Fibroblast of lung (primary cell): ENCODE measurements at regions not wholly inside any gene's neighbourhood (a gene's known extent, or its start where the extent isn't known, plus 50 kb on each side); places are given as distances from the start of the nearest gene placed in this dataset.

Experiments
- DNase-seq, 2 donors: peaks; one replicate each; pipeline versions ENCODE4 v3.0.0 to v3.0.0-alpha.2; 2010; ENCODE audit warnings: low read depth in 2 of 2
- H2AFZ ChIP-seq: 2 replicates; pipeline ENCODE4 v1.5.1; 2012; ENCODE audit warnings: low read length, control low read depth, inconsistent platforms
- H3K27ac ChIP-seq: 2 replicates; pipeline ENCODE4 v1.5.1; 2011; ENCODE audit warnings: low read length, control low read depth; ENCODE audit not compliant: insufficient read depth
- H3K27me3 ChIP-seq: 2 replicates; pipeline ENCODE4 v1.5.1; 2011; ENCODE audit warnings: mild to moderate bottlenecking, low read length; ENCODE audit not compliant: control insufficient read depth, insufficient read depth
- H3K36me3 ChIP-seq: 2 replicates; pipeline ENCODE4 v1.5.1; 2011; ENCODE audit warnings: low read length; ENCODE audit not compliant: control insufficient read depth, insufficient read depth
- H3K4me1 ChIP-seq: 2 replicates; pipeline ENCODE4 v1.5.1; 2011; ENCODE audit warnings: low read length; ENCODE audit not compliant: control insufficient read depth, insufficient read depth; ENCODE audit errors: extremely low read depth
- H3K4me2 ChIP-seq: 2 replicates; pipeline ENCODE4 v1.5.1; 2011; ENCODE audit warnings: low read length, control low read depth; ENCODE audit not compliant: insufficient read depth; ENCODE audit errors: extremely low read depth
- H3K4me3 ChIP-seq, 4 experiments: fragments of 200-600 bp in 1 of 4; sonication (generic) in 1 of 4; replicated peaks in 1 of 4; 2 replicates each; pipeline ENCODE4 v1.5.1; 2011 to 2016; ENCODE audit warnings: low read length in 4 of 4, low read depth in 3 of 4, mild to moderate bottlenecking in 3 of 4, control low read depth in 2 of 4, inconsistent platforms in 1 of 4, mixed read lengths in 1 of 4; ENCODE audit not compliant: insufficient read depth in 1 of 4; ENCODE audit errors: control extremely low read depth in 1 of 4
- H3K79me2 ChIP-seq: 2 replicates; pipeline ENCODE4 v1.5.1; 2012; ENCODE audit warnings: mild to moderate bottlenecking, low read length, inconsistent platforms; ENCODE audit not compliant: control insufficient read depth, insufficient read depth
- H3K9ac ChIP-seq: 2 replicates; pipeline ENCODE4 v1.5.1; 2011; ENCODE audit warnings: mild to moderate bottlenecking, low read length, control low read depth; ENCODE audit not compliant: insufficient read depth
- H3K9me3 ChIP-seq: 2 replicates; pipeline ENCODE4 v1.5.1; 2012; ENCODE audit warnings: low read depth, low read length; ENCODE audit not compliant: control insufficient read depth, insufficient read depth
- H4K20me1 ChIP-seq: 2 replicates; pipeline ENCODE4 v1.5.1; 2011; ENCODE audit warnings: low read length; ENCODE audit not compliant: control insufficient read depth, insufficient read depth; ENCODE audit errors: extremely low read depth
- EZH2 ChIP-seq: IDR thresholded peaks from 2 replicates; pipeline ENCODE4 v1.5.1; 2012; ENCODE audit warnings: low read length, control low read depth, mild to moderate bottlenecking; ENCODE audit errors: missing control alignments
- TF ChIP-seq, protein P1 (sequence below), 2 donors: IDR thresholded peaks in 1 of 2; conservative IDR thresholded peaks in 1 of 2; 1 replicate in 1 of 2; 2 replicates in 1 of 2; pipeline ENCODE4 v1.5.1; 2011 to 2012; ENCODE audit warnings: low read length in 2 of 2, control low read depth in 1 of 2, inconsistent platforms in 1 of 2, low read depth in 1 of 2, mild to moderate bottlenecking in 1 of 2

DNA sequence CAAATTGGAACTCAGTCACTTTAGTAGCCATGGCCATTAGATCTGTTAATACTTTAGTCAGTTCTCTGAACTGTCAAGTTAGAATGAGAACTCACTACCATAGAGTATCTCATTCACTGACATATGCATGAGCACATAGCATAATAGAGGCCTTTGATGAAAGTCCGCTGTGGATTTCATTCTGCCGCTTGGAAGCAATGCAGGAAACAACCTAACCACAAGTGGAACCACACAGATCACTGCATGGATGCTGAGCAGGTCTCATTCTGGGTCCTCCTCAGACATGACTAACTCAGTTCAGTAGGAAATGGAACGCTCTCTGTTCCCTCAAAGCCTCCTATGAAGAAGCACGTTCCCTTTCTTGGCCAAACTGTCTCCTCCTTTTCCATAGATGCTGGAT is 1624.8 kb upstream of the TENM3 start:
- no peak overlapping the region for H3K27ac ChIP-seq
- TF ChIP-seq, protein P1, sequence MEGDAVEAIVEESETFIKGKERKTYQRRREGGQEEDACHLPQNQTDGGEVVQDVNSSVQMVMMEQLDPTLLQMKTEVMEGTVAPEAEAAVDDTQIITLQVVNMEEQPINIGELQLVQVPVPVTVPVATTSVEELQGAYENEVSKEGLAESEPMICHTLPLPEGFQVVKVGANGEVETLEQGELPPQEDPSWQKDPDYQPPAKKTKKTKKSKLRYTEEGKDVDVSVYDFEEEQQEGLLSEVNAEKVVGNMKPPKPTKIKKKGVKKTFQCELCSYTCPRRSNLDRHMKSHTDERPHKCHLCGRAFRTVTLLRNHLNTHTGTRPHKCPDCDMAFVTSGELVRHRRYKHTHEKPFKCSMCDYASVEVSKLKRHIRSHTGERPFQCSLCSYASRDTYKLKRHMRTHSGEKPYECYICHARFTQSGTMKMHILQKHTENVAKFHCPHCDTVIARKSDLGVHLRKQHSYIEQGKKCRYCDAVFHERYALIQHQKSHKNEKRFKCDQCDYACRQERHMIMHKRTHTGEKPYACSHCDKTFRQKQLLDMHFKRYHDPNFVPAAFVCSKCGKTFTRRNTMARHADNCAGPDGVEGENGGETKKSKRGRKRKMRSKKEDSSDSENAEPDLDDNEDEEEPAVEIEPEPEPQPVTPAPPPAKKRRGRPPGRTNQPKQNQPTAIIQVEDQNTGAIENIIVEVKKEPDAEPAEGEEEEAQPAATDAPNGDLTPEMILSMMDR (conservative IDR thresholded peaks at IDR 0.05 in 1 of 2, IDR thresholded peaks at IDR 0.05 in 1 of 2; ENCODE audit: low read depth in 1 of 2, low read length in 2 of 2), result no peak
- no peak for TF ChIP-seq EZH2
- DNase-seq, result peak in 1 of 2 donors; percentile 78
- no peak overlapping the region for H2AFZ ChIP-seq
- H3K4me3 ChIP-seq, result no peak overlapping the region
- no peak overlapping the region for H3K9ac ChIP-seq
- no peaks in the 10 kb centered on the region for H4K20me1 ChIP-seq
- H3K36me3 ChIP-seq, result no peaks in the 10 kb centered on the region
- no peaks in the 10 kb centered on the region for H3K9me3 ChIP-seq
- no peaks in the 10 kb centered on the region for H3K27me3 ChIP-seq
- H3K4me2 ChIP-seq, result no peak overlapping the region
- no peaks in the 10 kb centered on the region for H3K4me1 ChIP-seq
- H3K79me2 ChIP-seq, result no peaks in the 10 kb centered on the region

DNA sequence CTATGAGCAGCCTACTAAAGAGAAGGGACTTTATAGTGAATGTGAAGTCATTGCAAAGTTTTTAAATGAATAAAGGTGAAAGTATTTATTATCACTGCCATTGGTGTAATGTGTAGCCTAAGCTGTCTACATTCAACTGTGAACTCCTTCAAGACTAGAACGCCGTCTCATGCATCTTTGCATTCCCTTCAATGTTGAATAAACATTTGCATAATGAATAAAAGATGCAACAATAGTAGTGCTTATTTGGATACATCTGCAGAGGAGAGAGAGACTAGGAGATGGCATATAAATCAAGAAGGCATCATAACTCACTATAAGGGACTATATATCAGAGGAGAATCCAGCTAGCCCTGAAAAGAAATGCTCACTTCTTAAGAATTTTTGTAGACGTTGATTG is 1623.8 kb upstream of the TENM3 start:
- Histone ChIP-seq H3K4me1 (no peaks in the 10 kb centered on the region), H3K9ac (no peak overlapping the region), H3K9me3 (no peaks in the 10 kb centered on the region), H3K36me3 (no peaks in the 10 kb centered on the region), H3K4me3 (no peak overlapping the region), H4K20me1 (no peaks in the 10 kb centered on the region), H3K27ac (no peak overlapping the region), H2AFZ (no peak overlapping the region), H3K27me3 (no peaks in the 10 kb centered on the region), H3K79me2 (no peaks in the 10 kb centered on the region), H3K4me2 (no peak overlapping the region)
- TF ChIP-seq EZH2, result no peak
- TF ChIP-seq, protein P1 (conservative IDR thresholded peaks at IDR 0.05 in 1 of 2, IDR thresholded peaks at IDR 0.05 in 1 of 2; ENCODE audit: low read depth in 1 of 2, low read length in 2 of 2), result no peak
- no peak for DNase-seq

DNA sequence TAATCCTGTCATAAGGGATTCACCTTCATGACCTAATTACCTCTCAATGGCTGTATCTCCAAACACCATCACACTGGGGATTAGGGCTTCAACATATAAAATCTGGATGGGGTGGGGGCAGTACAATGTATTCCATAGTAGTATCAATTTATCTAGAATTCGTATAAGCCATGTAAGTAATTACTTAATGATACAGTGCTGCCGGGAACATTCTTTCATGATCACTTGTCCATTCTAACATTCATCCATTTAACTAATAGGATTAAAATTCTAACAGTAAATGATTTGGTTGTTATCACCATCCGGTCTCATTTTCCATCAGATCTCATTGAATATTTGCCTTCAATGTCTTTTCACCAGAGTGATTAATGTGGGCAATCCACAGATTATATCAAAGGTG is 1620.9 kb upstream of the TENM3 start:
- Histone ChIP-seq H3K4me3 (no peak overlapping the region), H3K9ac (no peak overlapping the region), H3K27ac (no peak overlapping the region), H3K36me3 (no peaks in the 10 kb centered on the region), H2AFZ (no peak overlapping the region), H3K4me2 (no peak overlapping the region), H3K4me1 (no peaks in the 10 kb centered on the region), H4K20me1 (no peaks in the 10 kb centered on the region), H3K27me3 (no peaks in the 10 kb centered on the region), H3K79me2 (no peaks in the 10 kb centered on the region), H3K9me3 (no peaks in the 10 kb centered on the region)
- TF ChIP-seq, protein P1 (conservative IDR thresholded peaks at IDR 0.05 in 1 of 2, IDR thresholded peaks at IDR 0.05 in 1 of 2; ENCODE audit: low read depth in 1 of 2, low read length in 2 of 2), result no peak
- no peak for TF ChIP-seq EZH2
- no peak for DNase-seq
